AG04449 (cell line): ENCODE measurements at regions not wholly inside any gene's neighbourhood (a gene's known extent, or its start where the extent isn't known, plus 50 kb on each side); places are given as distances from the start of the nearest gene placed in this dataset.
"Not testable (repeated sequence)": the region's sequence is repeated elsewhere in the genome, so short reads cannot be mapped to it uniquely, and the experiment has no call there.

Experiments
- CTCF ChIA-PET: fragments of 350-600 bp; formaldehyde crosslinking; extraction: SDS; loops from one replicate; lab custom pipeline; 2021; ENCODE audit warnings: antibody characterized with exemption; lab: Yijun Ruan, JAX
- POLR2A ChIA-PET: fragments of 400-600, 350-600 bp; formaldehyde crosslinking; extraction: SDS; loops from one replicate; lab custom pipeline; 2020; ENCODE audit warnings: antibody characterized with exemption, inconsistent platforms; lab: Yijun Ruan, JAX
- DNase-seq: peaks from one replicate; pipeline ENCODE4 v3.0.0-alpha.2; 2010; ENCODE audit warnings: low read depth, low spot score
- H3K4me3 ChIP-seq: 2 replicates; pipeline ENCODE4 v1.5.1; 2011; ENCODE audit warnings: low read depth, mild to moderate bottlenecking, control low read depth, low read length
- CTCF ChIP-seq: IDR thresholded peaks from one replicate; pipeline ENCODE4 v1.5.1; 2011; ENCODE audit warnings: mild to moderate bottlenecking, moderate library complexity, low read length, control low read depth, inconsistent platforms; ENCODE audit not compliant: insufficient read depth; ENCODE audit errors: missing control alignments

GRCh38 chr1:29924017-29924431, 687.7 kb downstream of the PTPRU start:
- TF ChIP-seq CTCF, result no peak
- no peak for DNase-seq
- no peak overlapping the region for H3K4me3 ChIP-seq
- POLR2A ChIA-PET, result no interaction called here
- CTCF ChIA-PET, result no interaction called here

GRCh38 chr1:29921741-29922140, 685.4 kb downstream of the PTPRU start:
- no peak for DNase-seq
- H3K4me3 ChIP-seq, result no peak overlapping the region
- ChIA-PET CTCF (no interaction called here), POLR2A (no interaction called here)
- no peak for TF ChIP-seq CTCF

GRCh38 chr1:29920784-29921183, 684.5 kb downstream of the PTPRU start:
- ChIA-PET CTCF (interaction anchor here (1.0 kb wide), 1 partner anchor 128 kb away, joined by 3 read pairs; no protein-coding TSS in a partner anchor), POLR2A (no interaction called here)
- no peak for DNase-seq
- no peak for TF ChIP-seq CTCF
- no peak overlapping the region for H3K4me3 ChIP-seq

- DNase-seq, result no peak
- ChIA-PET POLR2A (no interaction called here), CTCF (interaction anchor here (1.0 kb wide), 1 partner anchor 127 kb away, joined by 3 read pairs; no protein-coding TSS in a partner anchor)
- no peak overlapping the region for H3K4me3 ChIP-seq
- no peak for TF ChIP-seq CTCF
Observed at GRCh38 chr1:29920316-29920715, 684.0 kb downstream of the PTPRU start.

- POLR2A ChIA-PET, H3K4me3 ChIP-seq, DNase-seq, CTCF ChIA-PET: not testable (repeated sequence)
Observed at GRCh38 chr1:29919041-29919440, 682.7 kb downstream of the PTPRU start.

- ChIA-PET POLR2A (no interaction called here), CTCF (no interaction called here)
- H3K4me3 ChIP-seq, result no peak overlapping the region
- no peak for DNase-seq
- no peak for TF ChIP-seq CTCF
Observed at GRCh38 chr1:29916656-29917369, 680.5 kb downstream of the PTPRU start.

GRCh38 chr1:29914936-29915335, 678.6 kb downstream of the PTPRU start:
- ChIA-PET POLR2A (interaction anchor here (0.7 kb wide), 1 partner anchor 14 kb away, joined by 3 read pairs; no protein-coding TSS in a partner anchor), CTCF (interaction anchor here (1.0 kb wide), 1 partner anchor 171 kb away, joined by 3 read pairs; no protein-coding TSS in a partner anchor)
- TF ChIP-seq CTCF, result no peak
- no peak overlapping the region for H3K4me3 ChIP-seq
- DNase-seq, result no peak
